HG02870 (cell line): ENCODE measurements at regions not wholly inside any gene's neighbourhood (a gene's known extent, or its start where the extent isn't known, plus 50 kb on each side); places are given as distances from the start of the nearest gene placed in this dataset.

ENCODE experiments used
- ATAC-seq: cut with Tn5 transposase; IDR thresholded peaks from one replicate; pipeline ENCODE4 v1.9.1; 2021; ENCODE audit warnings: mild to moderate bottlenecking, moderate library complexity; ENCODE audit not compliant: unreplicated experiment

DNA sequence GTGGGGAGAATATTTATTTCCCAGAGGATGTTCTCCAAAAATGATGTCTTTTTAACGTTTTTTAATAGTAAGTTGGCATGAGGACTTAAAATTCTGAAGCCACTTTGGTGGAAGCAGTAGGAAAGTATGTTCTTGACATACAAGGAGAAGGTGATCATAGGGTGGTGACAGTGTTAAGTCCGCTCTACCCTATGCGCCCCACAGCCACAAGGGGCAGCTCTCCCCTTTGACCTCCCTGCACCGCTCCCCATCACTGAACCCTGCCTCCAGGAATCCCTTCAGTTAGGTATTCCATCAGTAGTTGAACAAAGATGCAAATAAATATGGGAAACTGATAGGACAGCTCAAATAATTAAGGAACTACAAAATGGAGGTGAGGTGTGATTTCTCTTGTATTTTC is 111.4 kb downstream of the PLEKHG1 start:
- ATAC-seq = no peak

DNA sequence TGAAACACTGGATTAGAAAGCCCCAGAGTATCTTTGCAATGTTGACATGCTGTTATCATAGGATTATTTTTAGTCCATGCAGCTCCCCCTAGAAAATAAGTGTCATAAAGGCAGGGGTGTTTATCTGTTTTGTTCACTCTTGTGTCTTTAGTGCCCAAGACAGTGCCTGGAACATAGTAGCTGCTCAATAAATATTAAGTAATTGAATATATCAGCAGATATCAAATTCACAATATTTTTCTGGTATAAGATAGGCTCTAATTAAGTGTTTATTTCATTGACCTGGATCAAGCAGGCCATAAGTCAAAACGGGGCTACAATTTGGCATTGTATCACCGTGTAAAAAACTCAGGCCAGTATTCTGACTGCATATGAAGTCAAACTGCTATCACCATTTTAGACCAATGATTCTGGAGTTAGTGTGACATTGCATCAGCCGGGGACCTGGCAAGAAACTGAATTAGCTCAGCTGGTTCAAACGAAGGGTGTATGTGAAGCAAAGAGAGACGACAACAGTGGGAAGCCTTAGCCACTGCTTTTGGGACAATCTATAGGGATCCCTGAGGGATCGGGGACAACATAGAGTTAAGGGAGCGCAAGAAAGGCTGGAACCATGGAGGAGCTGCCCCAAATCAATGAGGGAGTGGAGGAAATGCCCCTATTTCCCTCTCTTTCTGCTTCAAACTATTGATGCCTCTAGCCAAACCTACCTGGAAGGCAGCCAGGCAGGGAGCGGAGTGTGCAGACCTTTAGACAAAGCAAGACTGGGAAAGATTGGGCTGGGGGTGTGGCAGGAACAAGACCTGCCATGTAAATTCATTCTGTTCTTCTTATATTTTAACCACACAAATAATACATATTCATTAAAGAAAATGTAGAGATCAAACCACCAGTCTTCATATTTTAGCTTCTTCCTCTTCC is 112.2 kb downstream of the PLEKHG1 start:
- no peak for ATAC-seq

DNA sequence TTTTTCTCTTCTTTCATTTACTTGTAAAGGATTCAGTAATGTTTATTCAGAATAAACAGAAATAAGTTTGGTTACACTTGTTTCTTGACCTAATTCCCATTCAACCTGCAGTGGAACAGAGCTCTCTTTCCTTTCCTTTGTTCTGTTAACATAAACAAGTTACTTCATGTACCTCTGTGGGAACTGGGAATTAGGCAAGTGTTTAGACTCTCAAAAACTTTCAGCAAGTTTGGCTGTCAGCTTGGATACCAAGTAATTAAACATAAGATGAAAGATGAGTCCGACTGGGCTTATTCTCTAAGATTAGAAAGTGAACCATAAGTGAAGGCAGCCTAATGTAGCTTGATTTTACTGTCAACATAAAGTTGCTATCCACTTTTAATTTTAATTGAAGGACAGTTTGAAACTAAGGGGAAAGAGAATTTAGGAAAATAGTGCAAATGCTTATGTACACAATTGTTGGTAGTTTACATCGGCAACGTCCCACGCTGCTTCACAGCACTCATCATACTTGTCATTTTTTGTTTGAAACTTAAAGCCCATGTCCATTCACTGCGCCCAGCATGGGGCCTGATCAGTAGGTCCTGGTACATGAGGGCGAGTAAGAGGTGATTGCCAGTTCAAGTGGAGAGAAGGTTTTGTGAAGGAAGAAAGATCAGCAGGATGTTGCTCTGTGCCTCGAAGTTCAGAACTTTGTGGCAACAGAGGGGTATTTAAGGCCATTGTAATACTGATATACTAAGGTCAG is 113.0 kb downstream of the PLEKHG1 start:
- no peak for ATAC-seq

DNA sequence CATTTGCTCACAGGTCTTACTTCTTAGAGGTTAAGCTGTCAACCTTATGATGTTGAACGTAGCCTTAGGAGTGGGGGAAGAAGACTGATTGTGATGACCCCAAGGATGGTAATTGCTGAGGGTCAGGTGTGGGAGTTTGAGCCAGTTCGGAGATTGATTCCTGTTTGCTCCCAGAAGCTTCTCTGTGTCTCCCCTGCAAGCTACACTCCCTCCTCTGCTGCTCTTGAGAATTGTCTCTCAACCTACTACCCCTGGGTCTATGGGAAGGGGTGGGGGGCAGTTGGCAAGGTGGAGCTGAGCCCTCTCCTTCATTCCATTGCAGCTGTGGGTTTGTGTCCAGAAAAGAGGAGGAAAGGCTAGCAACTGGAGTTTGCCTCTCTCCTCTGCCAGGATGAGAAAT is 113.8 kb downstream of the PLEKHG1 start:
- ATAC-seq = no peak

DNA sequence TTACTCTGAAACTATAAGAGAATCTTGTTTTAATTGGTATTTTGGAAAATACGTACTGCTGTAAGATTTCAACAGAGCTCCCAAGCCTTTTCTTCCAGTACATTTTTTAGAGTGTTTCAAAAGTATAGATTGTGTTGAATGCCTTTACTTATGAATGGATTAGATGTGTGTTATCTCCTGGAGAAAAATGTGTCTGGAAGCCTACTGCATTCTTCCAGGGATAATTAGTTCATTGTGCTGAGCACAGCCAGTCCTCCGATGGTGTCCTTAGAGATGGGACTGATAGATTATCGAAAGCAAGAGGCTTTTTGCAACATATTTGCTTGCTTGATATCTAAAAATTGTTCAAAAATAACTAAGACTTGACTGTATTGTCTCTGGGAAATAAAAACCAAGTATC is 114.2 kb downstream of the PLEKHG1 start:
- no peak for ATAC-seq

DNA sequence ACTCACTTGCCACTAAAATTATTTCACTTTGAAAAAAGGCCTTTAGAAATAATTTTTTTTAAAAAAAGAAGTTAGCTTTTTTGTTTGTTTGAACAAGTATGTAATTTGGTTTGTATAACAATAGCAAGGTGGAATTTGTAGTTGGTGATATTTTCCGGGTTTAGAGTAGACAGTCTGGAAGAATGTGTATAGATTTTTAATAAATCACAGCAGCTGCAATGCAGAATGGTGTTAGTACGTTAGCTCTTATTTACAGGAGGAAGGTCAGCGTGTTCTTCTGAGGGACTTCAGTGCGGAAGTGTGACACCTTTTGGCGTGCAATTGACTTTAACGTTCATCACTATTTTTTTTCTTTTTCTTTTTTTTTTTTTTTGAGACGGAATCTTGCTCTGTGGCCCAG is 115.4 kb downstream of the PLEKHG1 start:
- no peak for ATAC-seq

DNA sequence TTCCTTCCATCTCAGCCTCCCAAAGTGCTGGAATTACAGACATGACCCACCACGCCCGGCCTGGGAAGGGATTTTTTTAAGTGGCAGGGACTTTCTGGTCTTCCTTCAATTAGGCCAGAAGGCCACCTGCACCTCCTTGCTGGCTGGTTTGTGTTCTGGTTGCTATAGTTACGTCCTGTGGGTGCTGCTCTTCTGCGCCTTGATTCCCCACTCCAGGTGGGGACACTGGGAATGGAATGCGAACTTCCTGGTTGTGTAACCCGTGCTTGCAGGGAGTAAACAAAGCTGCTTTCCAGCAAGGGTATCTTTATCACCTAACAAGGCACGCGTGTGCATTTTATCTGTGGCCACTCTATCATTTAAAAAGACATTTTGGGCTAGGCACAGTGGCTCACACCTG is 117.7 kb downstream of the PLEKHG1 start:
- no peak for ATAC-seq

DNA sequence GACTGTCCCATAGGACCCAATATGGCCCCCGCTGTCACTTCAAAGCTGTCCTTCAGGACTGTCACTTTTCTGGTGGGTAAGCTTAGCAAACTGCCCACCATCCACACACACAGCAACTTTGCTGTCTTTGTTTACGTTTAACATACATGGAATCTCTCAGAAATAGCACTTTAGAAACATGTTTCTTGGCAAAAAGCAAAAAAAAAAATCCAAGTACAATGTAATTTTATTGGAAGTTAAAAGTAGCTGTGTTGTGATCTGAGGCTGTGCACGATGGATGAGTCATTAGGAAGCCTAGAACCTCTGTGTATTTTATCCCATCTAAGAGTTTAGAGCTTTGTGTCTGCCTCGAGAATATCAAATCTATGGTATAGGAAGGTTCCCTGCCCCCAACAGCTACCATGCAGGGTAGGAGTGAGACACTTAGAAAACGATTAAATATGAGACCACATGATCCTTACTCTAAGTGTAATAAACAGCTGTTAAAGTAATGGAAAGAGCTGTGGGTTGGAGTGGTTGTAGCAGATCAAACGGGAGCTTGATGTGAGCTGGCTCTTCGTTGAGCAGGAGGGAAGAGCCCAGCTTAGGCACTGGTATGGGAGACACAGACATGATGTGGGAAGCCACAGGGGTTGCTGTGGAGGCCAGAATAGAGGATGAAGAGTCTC is 119.5 kb downstream of the PLEKHG1 start:
- ATAC-seq = no peak

DNA sequence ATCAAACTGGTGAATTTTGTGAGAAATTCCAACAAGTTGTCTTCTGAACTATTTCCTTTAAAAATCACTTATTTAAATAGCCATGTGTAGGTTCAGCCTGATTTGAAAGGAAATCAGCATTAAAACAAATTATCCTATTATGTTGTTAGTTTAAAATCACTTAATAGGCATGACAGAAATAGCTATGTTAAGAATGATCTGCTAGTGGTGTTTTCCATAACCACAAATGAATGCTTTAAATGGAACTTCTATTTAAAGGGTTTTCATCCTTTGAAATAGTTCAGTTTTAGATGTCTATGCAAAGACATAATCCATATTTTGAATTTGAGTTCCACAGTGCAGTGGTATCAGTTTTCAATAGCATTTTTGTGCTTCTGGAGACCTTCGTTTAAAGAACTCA is 120.1 kb downstream of the PLEKHG1 start:
- ATAC-seq = no peak

DNA sequence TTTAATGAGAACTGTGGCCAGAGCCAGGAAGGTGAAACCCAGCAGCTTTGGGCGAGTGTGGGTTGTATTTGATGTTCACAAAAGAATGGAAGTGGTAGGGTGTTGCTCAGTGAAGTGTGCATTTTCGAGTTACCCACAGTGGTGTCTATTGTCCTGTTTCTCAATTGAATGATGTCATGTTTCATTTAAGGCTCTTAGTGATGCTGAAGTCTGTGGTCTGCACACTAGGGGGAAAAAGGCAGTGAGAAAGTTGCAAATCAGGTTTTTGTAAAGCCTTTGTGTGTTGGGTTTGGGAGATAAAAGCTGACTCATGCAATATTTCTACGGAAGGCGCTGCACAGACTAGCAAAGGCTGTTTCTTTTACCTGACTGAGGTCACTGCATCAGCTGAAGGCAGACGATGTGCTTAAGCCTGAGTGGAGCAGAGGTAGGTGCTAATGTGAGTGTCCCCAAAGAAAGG is 121.1 kb downstream of the PLEKHG1 start:
- ATAC-seq = peak; percentile 97

DNA sequence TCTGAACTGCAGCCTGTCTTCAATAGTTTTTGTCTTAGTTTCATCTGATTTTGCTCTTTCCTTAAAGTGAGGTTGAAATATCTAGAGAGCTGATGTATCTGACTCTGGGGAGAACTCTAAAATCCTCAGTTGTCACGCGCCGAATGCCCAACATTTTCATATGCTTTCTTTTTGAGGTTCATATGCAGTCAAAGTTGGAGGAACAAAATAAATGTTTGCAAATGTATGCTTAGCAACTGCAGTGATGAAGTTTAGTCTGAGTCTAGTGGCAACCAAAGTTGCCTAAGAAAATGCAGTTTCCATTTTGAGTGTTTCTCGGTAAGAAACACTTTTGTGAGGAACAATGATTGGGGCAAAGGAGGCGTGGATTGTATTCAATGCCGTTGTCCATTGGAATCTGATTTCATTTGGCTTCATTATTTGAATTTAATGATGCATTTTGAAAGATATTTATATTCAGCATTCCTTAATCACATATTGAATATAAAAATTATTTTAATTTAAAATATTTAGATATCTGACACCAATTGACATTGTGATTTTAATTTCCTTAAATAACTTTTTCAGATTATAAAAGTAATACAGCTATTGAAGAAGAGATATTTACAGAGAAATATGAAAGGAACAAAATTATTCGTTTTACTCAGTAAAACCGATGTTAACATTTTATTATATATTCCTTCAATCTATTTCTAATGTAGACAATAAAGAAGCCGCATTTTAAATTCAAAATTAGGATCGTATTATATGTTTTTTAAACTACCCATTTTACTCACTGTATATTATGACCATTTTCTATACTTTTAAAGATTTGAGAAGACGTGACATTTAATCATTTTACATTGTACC is 122.0 kb downstream of the PLEKHG1 start:
- no peak for ATAC-seq

DNA sequence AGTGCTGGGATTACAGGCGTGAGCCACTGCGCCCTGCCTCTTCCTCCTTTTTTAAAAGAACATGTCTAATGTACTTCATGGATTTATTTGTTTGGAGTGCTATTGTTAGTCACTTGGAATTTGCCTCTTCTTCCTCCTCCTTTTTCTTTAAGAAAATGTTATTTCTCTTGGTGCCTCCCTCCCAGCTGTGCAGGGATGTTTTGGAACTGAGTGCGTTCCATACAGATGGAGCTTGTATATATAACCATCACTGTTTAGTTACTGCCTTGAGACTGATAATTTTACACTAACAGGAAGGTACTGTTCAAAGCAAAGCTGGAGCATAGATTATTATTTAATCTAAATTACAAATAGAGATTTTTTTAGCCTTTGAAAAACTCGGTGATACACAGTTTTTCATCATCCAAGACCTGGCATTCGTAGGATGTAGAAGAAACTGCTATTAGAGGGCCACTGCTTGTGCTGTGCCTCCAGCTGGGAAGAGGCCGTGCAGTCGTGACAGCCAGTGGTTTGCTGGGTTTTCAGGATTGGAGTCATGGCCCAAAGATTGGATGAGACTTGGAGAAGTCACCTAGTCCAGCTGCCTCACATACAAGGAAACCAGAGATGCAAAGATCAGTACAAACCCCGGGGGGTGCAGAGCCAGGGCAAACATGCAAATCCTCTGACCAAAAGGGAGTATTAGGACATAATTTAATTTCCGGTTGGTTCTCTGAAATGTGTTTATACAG is 123.1 kb downstream of the PLEKHG1 start:
- no peak for ATAC-seq

DNA sequence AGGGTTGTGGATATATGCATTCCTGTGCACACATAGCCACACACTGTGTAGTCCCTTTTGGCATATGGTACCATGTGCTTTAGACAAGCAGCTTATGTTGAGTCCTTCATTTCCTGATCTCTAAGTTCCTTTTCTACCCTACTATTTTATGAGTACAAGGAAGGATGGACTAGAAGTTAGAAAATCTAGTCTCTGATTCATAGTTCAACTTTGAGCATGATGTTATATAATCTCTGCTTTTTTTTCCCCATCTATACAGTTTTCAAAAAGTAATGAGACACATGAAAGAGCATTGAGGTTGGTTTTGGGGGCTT is 123.6 kb downstream of the PLEKHG1 start:
- ATAC-seq = no peak

DNA sequence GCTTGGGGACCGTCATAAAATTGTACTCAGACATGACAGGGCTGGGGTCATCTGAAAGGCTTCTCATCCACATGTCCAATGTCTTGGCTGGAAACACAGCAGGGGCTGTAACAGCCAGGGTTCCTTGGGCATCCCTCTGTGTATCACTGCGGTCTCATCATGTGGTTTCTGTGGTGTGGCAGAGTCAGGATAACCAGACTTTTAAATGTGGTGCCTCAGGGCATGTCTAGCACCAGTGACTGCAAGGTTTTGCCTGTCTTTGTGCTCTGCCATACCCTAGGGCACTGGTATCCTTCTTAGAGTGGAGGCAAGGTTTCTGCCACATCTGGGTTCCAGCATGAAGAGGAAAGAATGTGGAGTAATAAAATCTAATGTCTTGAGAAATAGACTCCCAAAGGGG is 124.2 kb downstream of the PLEKHG1 start:
- no peak for ATAC-seq

DNA sequence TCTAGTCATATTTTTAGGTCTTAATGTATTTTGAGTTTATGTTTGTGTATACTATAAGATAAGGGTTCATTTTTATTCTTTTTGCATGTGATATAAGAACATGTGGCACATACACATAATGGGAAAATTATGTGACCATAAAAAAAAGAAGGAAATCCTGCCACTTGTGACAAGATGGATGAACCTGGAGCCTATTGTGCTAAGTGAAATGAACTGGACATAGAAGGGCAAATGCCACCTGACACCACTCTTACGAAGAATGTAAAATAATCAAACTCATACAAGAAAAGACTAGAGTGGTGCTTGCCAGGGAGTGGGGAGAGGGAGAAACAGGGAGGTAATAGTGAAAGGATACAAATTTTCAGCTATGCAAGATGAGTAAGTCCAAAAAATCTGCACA is 126.1 kb downstream of the PLEKHG1 start:
- no peak for ATAC-seq

DNA sequence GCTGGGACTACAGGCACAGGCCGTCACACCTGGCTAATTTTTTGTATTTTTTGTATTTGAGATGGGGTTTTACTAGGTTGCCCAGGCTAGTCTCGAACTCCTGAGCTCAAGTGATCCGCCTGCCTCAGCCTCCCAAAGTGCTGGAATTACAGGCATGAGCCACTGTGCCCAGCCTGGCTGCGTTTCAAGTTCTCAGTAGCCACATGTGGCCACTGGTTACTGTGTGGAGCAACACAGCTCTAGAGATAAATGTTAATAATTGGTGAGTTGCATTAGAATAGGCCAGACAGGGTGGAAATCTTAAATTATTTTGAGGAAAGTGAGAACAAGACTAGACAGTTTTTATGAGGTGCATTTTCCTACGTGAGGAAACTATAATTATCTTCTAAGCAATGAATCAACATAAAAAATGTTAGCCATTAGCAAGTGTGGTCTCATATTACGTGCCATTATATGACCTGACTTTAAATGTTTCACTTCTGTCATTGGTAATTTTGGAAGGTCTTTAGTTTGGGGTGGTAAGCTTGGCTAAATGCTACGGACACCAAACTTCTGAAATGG is 129.6 kb downstream of the PLEKHG1 start:
- ATAC-seq = no peak

DNA sequence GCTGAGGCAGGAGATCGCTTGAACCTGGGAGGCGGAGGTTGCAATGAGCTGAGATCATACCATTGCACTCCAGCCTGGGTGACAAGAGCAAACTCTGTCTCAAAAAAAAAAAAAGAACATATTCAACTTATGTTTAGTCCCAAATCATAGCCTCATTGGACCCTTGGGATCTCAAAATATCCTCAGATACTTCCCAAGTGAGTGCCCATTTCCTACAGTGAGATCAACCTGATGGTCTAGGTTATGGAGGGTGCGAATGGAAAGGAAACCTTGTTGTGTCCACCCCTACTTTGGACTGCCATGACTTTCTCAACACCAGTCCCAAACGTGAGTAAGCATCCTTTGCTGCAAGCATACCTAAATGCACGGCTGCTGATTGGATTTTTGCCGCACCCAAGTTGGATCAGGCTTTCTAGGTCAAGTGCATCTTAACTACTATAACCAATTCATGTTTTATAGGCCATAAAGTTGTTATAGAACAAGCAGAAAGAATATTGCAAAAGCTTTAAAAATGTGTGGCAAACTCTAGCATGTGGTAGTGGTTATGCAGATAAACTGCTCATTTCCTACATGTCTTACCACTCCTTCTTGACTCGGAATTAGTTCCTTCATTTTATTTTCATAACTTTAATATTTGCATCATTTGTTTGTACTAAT is 131.2 kb downstream of the PLEKHG1 start:
- no peak for ATAC-seq

DNA sequence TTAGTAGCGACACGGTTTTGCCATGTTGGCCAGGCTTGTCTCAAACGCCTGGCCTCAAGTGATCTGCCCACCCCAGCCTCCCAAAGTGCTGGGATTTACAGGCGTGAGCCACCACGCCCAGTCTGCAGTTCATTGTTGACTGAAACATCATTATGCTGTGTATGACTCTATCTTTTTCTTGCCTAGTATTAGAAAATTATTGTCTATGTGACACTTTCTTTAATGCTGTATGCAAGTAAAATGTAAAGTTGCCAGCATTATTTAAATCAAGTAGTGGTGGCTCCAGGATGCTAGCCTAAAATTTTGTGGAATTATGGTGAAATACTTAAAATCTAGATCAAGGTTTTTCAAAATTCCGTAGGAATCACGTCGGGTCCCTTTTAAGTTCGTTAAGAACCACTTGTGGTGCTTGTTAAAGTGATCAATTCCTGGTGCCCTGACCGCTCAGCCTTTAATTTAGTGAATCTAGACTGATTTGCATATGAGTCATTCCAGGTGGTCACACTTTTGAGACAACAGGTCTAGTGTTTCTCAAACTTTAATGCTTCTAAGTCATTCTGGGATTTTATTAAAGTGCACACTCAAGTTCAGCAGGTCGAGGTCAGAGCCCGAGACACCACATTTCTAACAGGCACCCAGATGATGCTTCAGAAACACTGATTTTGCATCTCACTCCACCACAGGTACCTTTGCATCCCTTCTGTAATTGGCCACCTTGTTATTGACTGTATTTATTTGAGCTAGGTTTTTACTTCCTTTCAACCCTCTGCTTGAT is 132.6 kb upstream of the MTHFD1L start:
- ATAC-seq = peak; percentile 63

DNA sequence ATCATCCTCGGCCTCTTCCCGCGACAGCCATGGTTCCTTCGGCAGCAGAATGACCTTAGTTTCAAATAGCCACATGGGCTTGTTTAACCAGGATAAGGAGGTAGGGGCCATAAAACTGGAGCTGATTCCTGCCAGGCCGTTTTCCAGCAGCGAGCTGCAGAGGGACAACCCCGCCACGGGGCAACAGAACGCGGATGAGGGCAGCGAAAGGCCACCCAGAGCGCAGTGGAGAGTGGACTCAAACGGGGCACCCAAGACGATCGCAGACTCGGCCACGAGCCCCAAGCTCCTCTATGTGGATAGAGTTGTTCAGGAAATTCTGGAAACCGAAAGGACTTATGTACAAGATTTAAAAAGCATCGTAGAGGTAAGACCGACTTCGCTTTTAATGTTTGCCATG is 131.8 kb upstream of the MTHFD1L start:
- ATAC-seq = no peak
